ENCODE measurements at regions not wholly inside any gene's neighbourhood (a gene's known extent, or its start where the extent isn't known, plus 50 kb on each side); places are given as distances from the start of the nearest gene placed in this dataset.

GRCh38 chr3:159216311-159216710 is 414.5 kb downstream of the MFSD1 start:
- TF ChIP-seq, protein P1, sequence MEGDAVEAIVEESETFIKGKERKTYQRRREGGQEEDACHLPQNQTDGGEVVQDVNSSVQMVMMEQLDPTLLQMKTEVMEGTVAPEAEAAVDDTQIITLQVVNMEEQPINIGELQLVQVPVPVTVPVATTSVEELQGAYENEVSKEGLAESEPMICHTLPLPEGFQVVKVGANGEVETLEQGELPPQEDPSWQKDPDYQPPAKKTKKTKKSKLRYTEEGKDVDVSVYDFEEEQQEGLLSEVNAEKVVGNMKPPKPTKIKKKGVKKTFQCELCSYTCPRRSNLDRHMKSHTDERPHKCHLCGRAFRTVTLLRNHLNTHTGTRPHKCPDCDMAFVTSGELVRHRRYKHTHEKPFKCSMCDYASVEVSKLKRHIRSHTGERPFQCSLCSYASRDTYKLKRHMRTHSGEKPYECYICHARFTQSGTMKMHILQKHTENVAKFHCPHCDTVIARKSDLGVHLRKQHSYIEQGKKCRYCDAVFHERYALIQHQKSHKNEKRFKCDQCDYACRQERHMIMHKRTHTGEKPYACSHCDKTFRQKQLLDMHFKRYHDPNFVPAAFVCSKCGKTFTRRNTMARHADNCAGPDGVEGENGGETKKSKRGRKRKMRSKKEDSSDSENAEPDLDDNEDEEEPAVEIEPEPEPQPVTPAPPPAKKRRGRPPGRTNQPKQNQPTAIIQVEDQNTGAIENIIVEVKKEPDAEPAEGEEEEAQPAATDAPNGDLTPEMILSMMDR (conservative IDR thresholded peaks at IDR 0.05; ENCODE audit: low read depth, low read length): no peak
- DNase-seq (ENCODE audit: low read depth): no peak
- no peak overlapping the region for H3K4me3 ChIP-seq (ENCODE audit: low read depth, low read length)

DNA sequence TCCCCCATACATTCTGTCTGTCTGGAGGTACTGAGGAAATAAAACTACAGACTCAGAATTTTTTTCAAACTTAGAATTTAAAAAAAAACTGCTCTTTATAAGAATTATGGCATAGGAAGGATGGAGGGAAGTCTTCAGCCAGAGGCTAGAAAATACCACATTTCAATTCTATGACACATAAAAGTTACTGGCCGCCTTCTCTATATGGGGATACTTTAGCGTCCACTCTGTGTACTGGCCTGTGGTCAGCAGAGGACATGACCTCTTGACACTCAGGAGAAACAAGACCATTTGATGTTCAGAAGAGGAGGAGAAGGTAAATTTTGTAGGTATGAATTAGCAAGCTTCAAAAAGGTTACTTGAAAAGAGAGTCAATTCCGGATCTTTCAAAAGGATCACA is 417.4 kb downstream of the MFSD1 start:
- TF ChIP-seq, protein P1 (conservative IDR thresholded peaks at IDR 0.05; ENCODE audit: low read depth, low read length): no peak
- no peak overlapping the region for H3K4me3 ChIP-seq (ENCODE audit: low read depth, low read length)
- no peak for DNase-seq (ENCODE audit: low read depth)

DNA sequence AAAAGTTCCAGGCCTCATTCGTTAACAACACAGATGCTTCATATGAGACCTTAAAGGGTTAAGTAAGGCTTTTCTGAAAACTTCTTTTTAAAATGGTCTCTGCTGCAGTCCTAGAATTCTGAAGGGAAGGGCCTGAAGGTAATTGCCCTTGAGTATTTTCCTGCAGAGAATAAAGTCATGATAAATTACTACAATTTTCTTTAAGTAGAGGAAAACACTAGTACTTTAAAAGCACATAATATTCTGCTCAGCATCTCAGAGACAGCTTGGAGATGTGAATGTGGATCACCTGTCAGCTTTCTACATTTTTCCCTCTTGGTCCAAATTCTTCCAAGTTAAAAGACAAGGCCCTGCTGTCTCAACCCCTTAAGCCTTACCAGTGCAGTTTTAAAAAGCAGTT is 419.5 kb downstream of the MFSD1 start:
- no peak for DNase-seq (ENCODE audit: low read depth)
- no peak overlapping the region for H3K4me3 ChIP-seq (ENCODE audit: low read depth, low read length)
- TF ChIP-seq, protein P1 (conservative IDR thresholded peaks at IDR 0.05; ENCODE audit: low read depth, low read length): no peak

DNA sequence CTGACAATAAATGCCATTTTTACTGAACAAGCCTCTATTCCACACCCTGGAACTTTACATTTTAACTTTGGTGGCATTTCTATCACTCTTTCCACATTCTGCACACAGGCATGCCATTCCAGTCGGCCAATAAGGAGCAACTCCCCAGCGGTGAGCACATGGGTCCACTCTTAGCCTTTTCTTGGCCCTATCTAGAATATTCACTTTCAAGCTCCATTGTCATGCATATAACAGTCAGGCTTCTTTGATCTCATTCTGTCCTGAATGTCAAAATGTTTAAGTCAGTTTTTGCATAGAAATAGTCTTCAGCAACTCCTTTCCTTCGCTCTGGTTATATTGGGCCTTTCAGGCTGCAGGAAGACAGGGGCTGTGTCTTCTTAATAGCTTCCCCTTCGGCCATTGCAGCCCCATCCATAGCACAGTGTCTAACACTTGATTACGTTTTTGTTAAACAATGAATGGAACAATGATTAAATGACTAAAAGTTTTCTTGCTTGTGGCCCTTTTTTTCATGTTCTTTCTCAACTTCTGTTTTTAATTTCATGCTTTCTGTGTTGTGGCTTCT is 427.3 kb downstream of the MFSD1 start:
- DNase-seq (ENCODE audit: low read depth): no peak
- H3K4me3 ChIP-seq (ENCODE audit: low read depth, low read length): no peak overlapping the region
- TF ChIP-seq, protein P1 (conservative IDR thresholded peaks at IDR 0.05; ENCODE audit: low read depth, low read length): no peak

DNA sequence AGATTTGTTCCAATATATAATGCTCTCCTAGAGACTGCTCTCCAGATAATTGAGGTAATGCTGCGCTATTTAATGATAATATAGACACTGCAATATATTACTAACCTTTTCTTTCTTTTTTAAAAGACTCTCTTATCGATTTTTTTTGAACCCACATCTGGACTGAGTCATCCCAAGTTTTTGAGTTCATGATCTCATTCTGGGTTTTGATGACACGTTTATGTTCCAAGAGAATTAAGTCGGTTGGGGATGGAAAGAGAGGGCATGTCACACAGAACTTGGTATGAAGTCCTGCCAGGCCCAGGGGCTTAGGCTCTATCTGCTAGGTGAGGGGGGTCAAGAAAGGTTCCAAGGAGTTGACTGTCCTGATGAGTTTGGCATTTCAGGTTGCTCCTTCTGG is 431.1 kb downstream of the MFSD1 start:
- DNase-seq (ENCODE audit: low read depth): no peak
- TF ChIP-seq, protein P1 (conservative IDR thresholded peaks at IDR 0.05; ENCODE audit: low read depth, low read length): no peak
- no peak overlapping the region for H3K4me3 ChIP-seq (ENCODE audit: low read depth, low read length)

DNA sequence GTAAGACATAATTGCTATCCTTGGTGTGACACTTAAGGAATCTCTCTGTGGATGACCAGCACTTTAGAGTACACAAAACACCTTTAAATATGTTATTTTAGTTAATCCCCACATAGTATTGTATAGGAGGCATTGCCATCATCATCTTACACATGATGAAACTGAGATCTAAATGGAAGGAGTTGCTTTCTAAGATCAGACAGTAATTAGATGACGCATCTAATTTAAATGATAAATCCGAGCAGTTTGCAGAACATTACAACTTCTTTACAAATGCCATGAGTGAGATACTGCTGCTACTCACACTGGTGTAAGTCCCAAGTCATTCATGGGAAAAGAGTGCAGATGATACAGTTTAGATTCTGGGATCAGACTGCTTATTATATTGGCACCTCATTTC is 431.9 kb downstream of the MFSD1 start:
- no peak overlapping the region for H3K4me3 ChIP-seq (ENCODE audit: low read depth, low read length)
- no peak for DNase-seq (ENCODE audit: low read depth)
- TF ChIP-seq, protein P1 (conservative IDR thresholded peaks at IDR 0.05; ENCODE audit: low read depth, low read length): no peak

GRCh38 chr3:159234306-159234705 is 432.5 kb downstream of the MFSD1 start:
- no peak overlapping the region for H3K4me3 ChIP-seq (ENCODE audit: low read depth, low read length)
- no peak for DNase-seq (ENCODE audit: low read depth)
- TF ChIP-seq, protein P1 (conservative IDR thresholded peaks at IDR 0.05; ENCODE audit: low read depth, low read length): no peak
